Natural killer cell (primary cell): ENCODE measurements at regions not wholly inside any gene's neighbourhood (a gene's known extent, or its start where the extent isn't known, plus 50 kb on each side); places are given as distances from the start of the nearest gene placed in this dataset.

Experiments used
- ATAC-seq, 3 donors: fragments of 150-1000 bp in 2 of 3; fragments of 200-7000 bp in 1 of 3; cut with Tn5 transposase; 1 replicate in 1 of 3; 2 replicates in 2 of 3; pipeline ENCODE4 v1.10.0; 2021; ENCODE audit warnings: mild to moderate bottlenecking in 2 of 3, moderate library complexity in 2 of 3
- DNase-seq, 2 donors: peaks; one replicate each; pipeline versions ENCODE4 v3.0.0 to v3.0.0-alpha.2; 2013 to 2021; ENCODE audit warnings: mixed read lengths in 1 of 2
- H3K27ac ChIP-seq: one replicate; pipeline ENCODE4 v1.5.1; 2013; ENCODE audit warnings: mild to moderate bottlenecking, low read length
- H3K27me3 ChIP-seq: one replicate; pipeline ENCODE4 v1.6.1; 2013; ENCODE audit warnings: low read length; ENCODE audit not compliant: control insufficient read depth, insufficient read depth
- H3K36me3 ChIP-seq: one replicate; pipeline ENCODE4 v1.6.1; 2013; ENCODE audit warnings: low read length; ENCODE audit not compliant: control insufficient read depth, insufficient read depth
- H3K4me1 ChIP-seq: one replicate; pipeline ENCODE4 v1.6.1; 2013; ENCODE audit warnings: low read length; ENCODE audit not compliant: control insufficient read depth, insufficient read depth
- H3K4me3 ChIP-seq: one replicate; pipeline ENCODE4 v1.5.1; 2013; ENCODE audit warnings: low read length
- H3K9me3 ChIP-seq: one replicate; pipeline ENCODE4 v1.6.1; 2013; ENCODE audit warnings: low read length; ENCODE audit not compliant: control insufficient read depth, insufficient read depth
- H3K27ac Mint-ChIP-seq, 2 donors: one replicate each; pipeline ENCODE4 v1.8.0; 2022; ENCODE audit warnings: mild to moderate bottlenecking in 2 of 2, mixed read lengths in 2 of 2, moderate library complexity in 1 of 2
- H3K27me3 Mint-ChIP-seq, 2 donors: one replicate each; pipeline ENCODE4 v1.8.0; 2022; ENCODE audit warnings: low read depth in 2 of 2, mixed read lengths in 2 of 2
- H3K36me3 Mint-ChIP-seq: one replicate; pipeline ENCODE4 v1.8.0; 2022; ENCODE audit warnings: mixed read lengths
- H3K4me1 Mint-ChIP-seq, 2 donors: one replicate each; pipeline ENCODE4 v1.8.0; 2022; ENCODE audit warnings: mixed read lengths in 2 of 2
- H3K4me3 Mint-ChIP-seq: one replicate; pipeline ENCODE4 v1.8.0; 2022; ENCODE audit warnings: mild to moderate bottlenecking, moderate library complexity, mixed read lengths
- H3K9me3 Mint-ChIP-seq, 2 donors: one replicate each; pipeline ENCODE4 v1.8.0; 2022; ENCODE audit warnings: mixed read lengths in 2 of 2
- CTCF ChIP-seq: fragments of 200-600 bp; IDR thresholded peaks from one replicate; pipeline ENCODE4 v1.8.0; 2022; ENCODE audit warnings: antibody characterized with exemption
- WGBS: methylation state at CpG from one replicate; pipeline ENCODE4 v1.1.7; 2013; ENCODE audit warnings: missing lambda C conversion rate; ENCODE audit not compliant: insufficient coverage; 5-methylcytosine and 5-hydroxymethylcytosine counted together
- intact Hi-C: fragments of 100-400 bp; cut with micrococcal nuclease; formaldehyde crosslinking; loops from one replicate; pipeline ENCODE4 v1.14.2; 2022

- Mint-ChIP-seq H3K27me3 (no peaks in the 10 kb centered on the region), H3K36me3 (peaks cover 8% of the 10 kb centered on the region), H3K9me3 (peaks cover 16 to 25% of the 10 kb centered on the region in 2 donors), H3K27ac (no peak overlapping the region), H3K4me3 (no peak overlapping the region), H3K4me1 (no peaks in the 10 kb centered on the region)
- 70% methylated on average over 2 of the region's 2 CpGs for WGBS
- ATAC-seq (no peak), DNase-seq (no peak)
- Histone ChIP-seq H3K4me3 (no peak overlapping the region), H3K9me3 (no peaks in the 10 kb centered on the region), H3K36me3 (no peaks in the 10 kb centered on the region), H3K27ac (no peak overlapping the region), H3K4me1 (no peaks in the 10 kb centered on the region), H3K27me3 (no peaks in the 10 kb centered on the region)
- TF ChIP-seq CTCF: no peak
- intact Hi-C loops: no loop called here
Observed at GRCh38 chr14:29444216-29444615, 483.4 kb downstream of the PRKD1 start.

- 100% methylated on average over 1 of the region's 1 CpG for WGBS
- intact Hi-C loops: no loop called here
Observed at GRCh38 chr14:29444805-29445204, 482.8 kb downstream of the PRKD1 start.

GRCh38 chr14:29446971-29447370 lies 480.7 kb downstream of the PRKD1 start:
- H3K27me3 ChIP-seq: no peaks in the 10 kb centered on the region
- intact Hi-C loops: no loop called here
- Mint-ChIP-seq H3K9me3 (peaks cover 15 to 28% of the 10 kb centered on the region in 2 donors), H3K27ac (no peak overlapping the region), H3K4me3 (no peak overlapping the region), H3K4me1 (no peaks in the 10 kb centered on the region), H3K27me3 (no peaks in the 10 kb centered on the region), H3K36me3 (peaks cover 8% of the 10 kb centered on the region)
- DNase-seq: no peak
- H3K36me3 ChIP-seq: no peaks in the 10 kb centered on the region
- TF ChIP-seq CTCF: no peak
- no peaks in the 10 kb centered on the region for H3K4me1 ChIP-seq
- ATAC-seq: no peak
- H3K4me3 ChIP-seq: no peak overlapping the region
- H3K9me3 ChIP-seq: no peaks in the 10 kb centered on the region
- no peak overlapping the region for H3K27ac ChIP-seq
- WGBS: 76% methylated on average over 5 of the region's 5 CpGs

More at GRCh38 chr14:29444805-29445204, 482.8 kb downstream of the PRKD1 start:
- H3K27me3 ChIP-seq: no peaks in the 10 kb centered on the region
- no peaks in the 10 kb centered on the region for H3K9me3 ChIP-seq
- no peaks in the 10 kb centered on the region for H3K4me1 ChIP-seq
- H3K36me3 ChIP-seq: no peaks in the 10 kb centered on the region
- DNase-seq (no peak), ATAC-seq (no peak)
- no peak overlapping the region for H3K27ac ChIP-seq
- H3K27me3 Mint-ChIP-seq: no peaks in the 10 kb centered on the region
- no peaks in the 10 kb centered on the region for H3K4me1 Mint-ChIP-seq
- H3K36me3 Mint-ChIP-seq: peaks cover 8% of the 10 kb centered on the region
- H3K9me3 Mint-ChIP-seq: peaks cover 15 to 26% of the 10 kb centered on the region in 2 donors
- no peak for TF ChIP-seq CTCF
- H3K4me3 ChIP-seq: no peak overlapping the region
- no peak overlapping the region for H3K4me3 Mint-ChIP-seq
- no peak overlapping the region for H3K27ac Mint-ChIP-seq

- Mint-ChIP-seq H3K9me3 (peaks cover 3 to 15% of the 10 kb centered on the region in 2 donors), H3K27me3 (no peaks in the 10 kb centered on the region), H3K4me3 (no peak overlapping the region), H3K4me1 (no peaks in the 10 kb centered on the region), H3K27ac (no peak overlapping the region), H3K36me3 (peaks cover 5% of the 10 kb centered on the region)
- Histone ChIP-seq H3K4me1 (no peaks in the 10 kb centered on the region), H3K27me3 (no peaks in the 10 kb centered on the region), H3K36me3 (no peaks in the 10 kb centered on the region), H3K9me3 (no peaks in the 10 kb centered on the region), H3K27ac (no peak overlapping the region), H3K4me3 (no peak overlapping the region)
- intact Hi-C loops: no loop called here
- DNase-seq (no peak), ATAC-seq (no peak)
- 78% methylated on average over 1 of the region's 2 CpGs for WGBS
- no peak for TF ChIP-seq CTCF
Observed at GRCh38 chr14:29451941-29452340, 475.7 kb downstream of the PRKD1 start.
